Activated CD8-positive, alpha-beta memory T cell treated with anti-CD3 and anti-CD28 coated beads, Interleukin-2, amount 10 ng/mL, durations not matched to agents 7 days and 5 days (primary cell): ENCODE measurements at regions not wholly inside any gene's neighbourhood (a gene's known extent, or its start where the extent isn't known, plus 50 kb on each side); places are given as distances from the start of the nearest gene placed in this dataset.

Experiments
- ATAC-seq: fragments of 150-1000 bp; cut with Tn5 transposase; one replicate; pipeline ENCODE4 v1.10.0; 2021; ENCODE audit warnings: moderate library complexity
- CTCF ChIA-PET: fragments of 350-600 bp; sonication (Branson Sonifier 250); formaldehyde crosslinking; loops from one replicate; lab custom pipeline; 2021; ENCODE audit warnings: antibody characterized with exemption; lab: Charles Lee
- DNase-seq: peaks from one replicate; pipeline ENCODE4 v3.0.0-alpha.2; 2020
- H3K27ac Mint-ChIP-seq: one replicate; pipeline ENCODE4 v1.8.0; 2021; ENCODE audit warnings: mild to moderate bottlenecking, mixed read lengths
- H3K27me3 Mint-ChIP-seq: one replicate; pipeline ENCODE4 v1.8.0; 2021; ENCODE audit warnings: mixed read lengths
- H3K36me3 Mint-ChIP-seq: one replicate; pipeline ENCODE4 v1.8.0; 2021; ENCODE audit warnings: mild to moderate bottlenecking, mixed read lengths
- H3K4me1 Mint-ChIP-seq: one replicate; pipeline ENCODE4 v1.8.0; 2021; ENCODE audit warnings: mixed read lengths
- H3K4me3 Mint-ChIP-seq: one replicate; pipeline ENCODE4 v1.8.0; 2021; ENCODE audit warnings: mild to moderate bottlenecking, moderate library complexity, mixed read lengths
- H3K9me3 Mint-ChIP-seq: one replicate; pipeline ENCODE4 v1.8.0; 2022; ENCODE audit warnings: low read depth, mixed read lengths

DNA sequence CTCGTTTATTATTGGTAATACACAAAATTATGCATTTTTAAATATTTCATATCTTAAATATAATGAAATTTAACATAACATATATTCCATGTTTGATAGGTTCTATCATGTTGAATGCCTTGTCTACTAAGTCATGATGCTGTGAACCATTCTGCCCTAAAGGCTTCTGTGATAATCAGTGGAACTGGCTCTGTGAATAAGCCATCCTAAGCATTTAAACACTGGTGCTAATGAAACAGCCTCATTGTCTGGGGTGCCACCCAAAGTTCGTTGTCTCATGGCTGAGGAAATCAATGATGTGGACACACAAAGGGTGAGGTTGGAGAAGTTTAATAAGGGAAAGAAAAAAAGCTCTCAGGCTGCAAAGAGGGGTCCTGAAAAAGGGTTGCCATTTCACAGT is 264.7 kb upstream of the ZRANB2 start:
- ATAC-seq: no peak
- Mint-ChIP-seq H3K4me1 (no peaks in the 10 kb centered on the region), H3K27ac (no peak overlapping the region), H3K27me3 (no peaks in the 10 kb centered on the region), H3K9me3 (peaks cover 8% of the 10 kb centered on the region), H3K36me3 (no peaks in the 10 kb centered on the region), H3K4me3 (no peak overlapping the region)
- DNase-seq: no peak
- CTCF ChIA-PET: no interaction called here

GRCh38 chr1:71343686-71344416 is 263.0 kb upstream of the ZRANB2 start:
- no peak overlapping the region for H3K27ac Mint-ChIP-seq
- H3K9me3 Mint-ChIP-seq: peaks cover 9% of the 10 kb centered on the region
- H3K36me3 Mint-ChIP-seq: no peaks in the 10 kb centered on the region
- no peaks in the 10 kb centered on the region for H3K27me3 Mint-ChIP-seq
- DNase-seq (no peak), ATAC-seq (no peak)
- CTCF ChIA-PET: no interaction called here
- H3K4me1 Mint-ChIP-seq: no peaks in the 10 kb centered on the region
- H3K4me3 Mint-ChIP-seq: no peak overlapping the region

DNA sequence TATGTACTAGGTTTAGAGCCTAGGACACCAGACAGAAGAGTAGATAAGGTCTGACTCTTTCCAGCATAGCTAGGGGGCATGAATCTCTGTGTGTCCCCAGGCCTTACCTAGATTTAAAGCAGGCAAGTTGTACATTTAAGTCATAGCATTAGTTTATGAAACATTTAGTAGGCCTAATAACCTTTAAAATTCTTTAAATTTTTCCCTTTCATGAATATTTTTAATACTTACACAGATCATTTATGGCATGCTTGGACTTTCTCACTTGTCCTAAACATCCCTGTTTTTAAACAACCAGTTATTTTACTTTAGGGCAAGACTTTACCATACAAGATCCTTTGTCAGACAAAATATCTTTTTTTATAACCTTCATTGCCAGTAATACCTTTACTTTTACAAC is 258.4 kb upstream of the ZRANB2 start:
- ATAC-seq (no peak), DNase-seq (no peak)
- H3K36me3 Mint-ChIP-seq: no peaks in the 10 kb centered on the region
- H3K9me3 Mint-ChIP-seq: peaks cover 10% of the 10 kb centered on the region
- H3K27me3 Mint-ChIP-seq: no peaks in the 10 kb centered on the region
- CTCF ChIA-PET: no interaction called here
- H3K27ac Mint-ChIP-seq: no peak overlapping the region
- H3K4me1 Mint-ChIP-seq: no peaks in the 10 kb centered on the region
- no peak overlapping the region for H3K4me3 Mint-ChIP-seq

GRCh38 chr1:71330991-71331390 is 250.2 kb upstream of the ZRANB2 start:
- H3K4me3 Mint-ChIP-seq: no peak overlapping the region
- peaks cover 6% of the 10 kb centered on the region for H3K9me3 Mint-ChIP-seq
- CTCF ChIA-PET: no interaction called here
- H3K36me3 Mint-ChIP-seq: no peaks in the 10 kb centered on the region
- no peak overlapping the region for H3K27ac Mint-ChIP-seq
- no peak for DNase-seq
- ATAC-seq: no peak
- no peaks in the 10 kb centered on the region for H3K4me1 Mint-ChIP-seq
- no peaks in the 10 kb centered on the region for H3K27me3 Mint-ChIP-seq

DNA sequence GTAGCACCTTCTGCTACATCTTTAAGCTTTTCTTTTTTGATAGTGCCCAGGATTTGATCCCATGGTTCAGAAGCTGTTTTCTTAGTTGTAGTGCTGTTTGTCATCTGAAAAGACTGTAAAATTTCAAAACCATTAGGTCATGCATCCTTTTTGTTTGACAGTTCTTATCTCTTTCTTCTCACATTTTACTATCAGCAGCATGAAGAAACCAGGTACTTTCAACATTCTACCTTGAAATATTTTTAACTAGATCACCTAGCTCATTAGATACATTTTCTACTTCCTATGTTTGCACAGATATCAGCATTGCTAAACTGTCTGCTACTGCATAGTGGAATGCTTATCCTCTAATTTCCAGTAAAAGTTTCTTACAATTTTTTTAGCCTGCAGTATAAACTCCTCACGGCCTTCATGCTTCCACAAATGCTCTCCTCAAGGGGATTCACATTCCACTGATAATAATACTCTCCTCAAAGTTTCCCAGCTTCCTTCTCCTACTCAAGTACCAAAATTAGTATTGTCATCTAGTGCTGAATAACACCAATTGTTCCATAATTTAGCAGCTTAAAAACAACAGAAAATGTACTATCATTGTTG is 243.9 kb upstream of the ZRANB2 start:
- Mint-ChIP-seq H3K9me3 (peaks cover 21% of the 10 kb centered on the region), H3K4me3 (no peak overlapping the region), H3K4me1 (no peaks in the 10 kb centered on the region), H3K36me3 (no peaks in the 10 kb centered on the region), H3K27me3 (no peaks in the 10 kb centered on the region), H3K27ac (no peak overlapping the region)
- CTCF ChIA-PET: no interaction called here
- ATAC-seq: no peak
- DNase-seq: no peak

DNA sequence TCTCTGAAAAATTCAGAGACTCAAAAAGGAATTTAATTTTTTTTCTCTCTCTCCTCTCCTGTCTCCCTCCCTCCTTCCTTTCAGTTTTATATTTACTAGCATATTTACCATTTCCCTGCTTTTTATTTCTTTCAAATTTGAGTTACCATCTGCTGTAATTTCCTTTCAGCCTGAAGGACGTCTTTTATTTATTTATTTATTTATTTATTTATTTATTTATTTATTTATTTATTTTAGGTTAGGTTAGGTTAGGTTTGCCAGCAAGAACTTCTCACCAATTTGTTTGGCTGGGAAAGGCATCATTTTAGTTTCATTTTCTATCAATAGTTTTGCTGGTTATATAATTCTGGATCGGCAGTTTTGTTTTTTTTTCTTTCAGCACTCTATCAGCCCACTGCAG is 231.7 kb upstream of the ZRANB2 start:
- H3K9me3 Mint-ChIP-seq: peaks cover 10% of the 10 kb centered on the region
- no peak overlapping the region for H3K4me3 Mint-ChIP-seq
- DNase-seq (no peak), ATAC-seq (no peak)
- no peak overlapping the region for H3K27ac Mint-ChIP-seq
- no peaks in the 10 kb centered on the region for H3K36me3 Mint-ChIP-seq
- no peaks in the 10 kb centered on the region for H3K27me3 Mint-ChIP-seq
- CTCF ChIA-PET: no interaction called here
- H3K4me1 Mint-ChIP-seq: no peaks in the 10 kb centered on the region

GRCh38 chr1:71311376-71311775 is 230.5 kb upstream of the ZRANB2 start:
- H3K27ac Mint-ChIP-seq: no peak overlapping the region
- DNase-seq (no peak), ATAC-seq (no peak)
- peaks cover 10% of the 10 kb centered on the region for H3K9me3 Mint-ChIP-seq
- CTCF ChIA-PET: no interaction called here
- H3K36me3 Mint-ChIP-seq: no peaks in the 10 kb centered on the region
- no peak overlapping the region for H3K4me3 Mint-ChIP-seq
- no peaks in the 10 kb centered on the region for H3K27me3 Mint-ChIP-seq
- no peaks in the 10 kb centered on the region for H3K4me1 Mint-ChIP-seq

DNA sequence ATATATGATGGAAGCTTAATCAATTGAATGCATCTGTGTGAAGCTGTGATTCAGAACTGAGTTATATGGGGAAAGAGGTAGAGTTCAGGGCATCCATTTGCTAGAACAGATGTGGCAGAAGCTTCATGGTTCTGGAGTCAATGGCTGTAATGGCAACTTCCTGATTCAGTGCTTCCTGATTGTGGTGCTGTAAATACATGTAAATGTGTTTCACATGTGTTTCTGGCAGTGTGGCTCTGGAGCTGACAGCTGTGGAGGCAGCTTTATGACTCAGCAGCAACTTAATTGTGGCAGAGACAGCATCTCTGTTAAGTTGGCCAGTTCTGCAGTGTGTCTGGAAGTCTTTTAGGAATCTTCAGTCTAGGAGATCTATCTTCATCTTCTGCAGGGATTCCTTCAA is 226.6 kb upstream of the ZRANB2 start:
- ATAC-seq (no peak), DNase-seq (no peak)
- Mint-ChIP-seq H3K27ac (no peak overlapping the region), H3K4me1 (no peaks in the 10 kb centered on the region), H3K4me3 (no peak overlapping the region), H3K36me3 (no peaks in the 10 kb centered on the region), H3K9me3 (no peaks in the 10 kb centered on the region), H3K27me3 (no peaks in the 10 kb centered on the region)
- CTCF ChIA-PET: no interaction called here

- DNase-seq (no peak), ATAC-seq (no peak)
- H3K27me3 Mint-ChIP-seq: no peaks in the 10 kb centered on the region
- CTCF ChIA-PET: no interaction called here
- no peak overlapping the region for H3K27ac Mint-ChIP-seq
- no peaks in the 10 kb centered on the region for H3K36me3 Mint-ChIP-seq
- H3K9me3 Mint-ChIP-seq: peaks cover 2% of the 10 kb centered on the region
- H3K4me1 Mint-ChIP-seq: no peaks in the 10 kb centered on the region
- H3K4me3 Mint-ChIP-seq: no peak overlapping the region
Observed at GRCh38 chr1:71304125-71304524, 223.3 kb upstream of the ZRANB2 start.

GRCh38 chr1:71303617-71304041 is 222.8 kb upstream of the ZRANB2 start:
- no peaks in the 10 kb centered on the region for H3K36me3 Mint-ChIP-seq
- H3K4me3 Mint-ChIP-seq: no peak overlapping the region
- CTCF ChIA-PET: no interaction called here

GRCh38 chr1:71298633-71299032 is 217.8 kb upstream of the ZRANB2 start:
- DNase-seq: no peak
- Mint-ChIP-seq H3K36me3 (no peaks in the 10 kb centered on the region), H3K9me3 (peaks cover 2% of the 10 kb centered on the region), H3K4me1 (no peaks in the 10 kb centered on the region), H3K27me3 (no peaks in the 10 kb centered on the region), H3K27ac (no peak overlapping the region), H3K4me3 (no peak overlapping the region)
- CTCF ChIA-PET: no interaction called here
- no peak for ATAC-seq

More at GRCh38 chr1:71303617-71304041, 222.8 kb upstream of the ZRANB2 start:
- Mint-ChIP-seq H3K27ac (no peak overlapping the region), H3K9me3 (peaks cover 2% of the 10 kb centered on the region), H3K27me3 (no peaks in the 10 kb centered on the region), H3K4me1 (no peaks in the 10 kb centered on the region)
- DNase-seq: no peak
- no peak for ATAC-seq

DNA sequence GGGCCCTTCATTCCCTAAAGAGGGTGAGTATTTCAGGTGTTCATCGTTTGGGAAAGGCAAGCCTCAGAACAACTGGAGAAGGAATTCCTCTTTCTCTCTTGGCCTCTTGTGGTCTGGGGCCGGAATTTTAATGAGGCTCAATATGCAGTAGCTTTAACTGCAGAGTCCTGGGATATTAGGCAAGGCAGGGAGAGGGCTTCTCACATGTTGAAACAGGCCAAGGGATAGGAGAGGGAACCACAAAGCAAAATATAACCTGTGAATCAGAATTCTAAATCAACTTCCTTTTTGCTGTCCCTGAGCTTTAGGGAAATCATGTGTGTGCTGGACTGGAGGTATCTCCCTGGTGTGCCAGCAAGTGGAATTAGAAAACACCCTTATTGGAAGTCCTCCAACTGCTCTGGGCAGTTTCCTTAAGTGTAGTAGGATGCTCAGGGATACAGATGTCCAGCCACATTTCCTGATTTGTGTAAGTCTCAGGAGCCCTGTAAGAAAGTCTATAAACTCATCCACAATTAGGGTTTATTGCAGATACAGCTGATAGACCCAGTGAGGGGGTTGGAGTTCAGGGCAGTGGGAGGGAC is 215.8 kb upstream of the ZRANB2 start:
- CTCF ChIA-PET: no interaction called here
- H3K9me3 Mint-ChIP-seq: peaks cover 4% of the 10 kb centered on the region
- H3K4me1 Mint-ChIP-seq: no peaks in the 10 kb centered on the region
- H3K4me3 Mint-ChIP-seq: no peak overlapping the region
- no peaks in the 10 kb centered on the region for H3K27me3 Mint-ChIP-seq
- ATAC-seq (no peak), DNase-seq (no peak)
- no peak overlapping the region for H3K27ac Mint-ChIP-seq
- no peaks in the 10 kb centered on the region for H3K36me3 Mint-ChIP-seq

- no peak for DNase-seq
- Mint-ChIP-seq H3K27me3 (no peaks in the 10 kb centered on the region), H3K4me3 (no peak overlapping the region), H3K27ac (no peak overlapping the region), H3K4me1 (no peaks in the 10 kb centered on the region), H3K36me3 (no peaks in the 10 kb centered on the region), H3K9me3 (peaks cover 6% of the 10 kb centered on the region)
- CTCF ChIA-PET: no interaction called here
- no peak for ATAC-seq
Observed at GRCh38 chr1:71295350-71295749, 214.5 kb upstream of the ZRANB2 start.

- no peak overlapping the region for H3K4me3 Mint-ChIP-seq
- H3K4me1 Mint-ChIP-seq: no peaks in the 10 kb centered on the region
- no peaks in the 10 kb centered on the region for H3K36me3 Mint-ChIP-seq
- no peak for DNase-seq
- peaks cover 6% of the 10 kb centered on the region for H3K9me3 Mint-ChIP-seq
- H3K27me3 Mint-ChIP-seq: no peaks in the 10 kb centered on the region
- no peak overlapping the region for H3K27ac Mint-ChIP-seq
- ATAC-seq: no peak
- CTCF ChIA-PET: no interaction called here
Observed at GRCh38 chr1:71294178-71294577, 213.3 kb upstream of the ZRANB2 start.
